ENCODE measurements at regions not wholly inside any gene's neighbourhood (a gene's known extent, or its start where the extent isn't known, plus 50 kb on each side); places are given as distances from the start of the nearest gene placed in this dataset.

DNA sequence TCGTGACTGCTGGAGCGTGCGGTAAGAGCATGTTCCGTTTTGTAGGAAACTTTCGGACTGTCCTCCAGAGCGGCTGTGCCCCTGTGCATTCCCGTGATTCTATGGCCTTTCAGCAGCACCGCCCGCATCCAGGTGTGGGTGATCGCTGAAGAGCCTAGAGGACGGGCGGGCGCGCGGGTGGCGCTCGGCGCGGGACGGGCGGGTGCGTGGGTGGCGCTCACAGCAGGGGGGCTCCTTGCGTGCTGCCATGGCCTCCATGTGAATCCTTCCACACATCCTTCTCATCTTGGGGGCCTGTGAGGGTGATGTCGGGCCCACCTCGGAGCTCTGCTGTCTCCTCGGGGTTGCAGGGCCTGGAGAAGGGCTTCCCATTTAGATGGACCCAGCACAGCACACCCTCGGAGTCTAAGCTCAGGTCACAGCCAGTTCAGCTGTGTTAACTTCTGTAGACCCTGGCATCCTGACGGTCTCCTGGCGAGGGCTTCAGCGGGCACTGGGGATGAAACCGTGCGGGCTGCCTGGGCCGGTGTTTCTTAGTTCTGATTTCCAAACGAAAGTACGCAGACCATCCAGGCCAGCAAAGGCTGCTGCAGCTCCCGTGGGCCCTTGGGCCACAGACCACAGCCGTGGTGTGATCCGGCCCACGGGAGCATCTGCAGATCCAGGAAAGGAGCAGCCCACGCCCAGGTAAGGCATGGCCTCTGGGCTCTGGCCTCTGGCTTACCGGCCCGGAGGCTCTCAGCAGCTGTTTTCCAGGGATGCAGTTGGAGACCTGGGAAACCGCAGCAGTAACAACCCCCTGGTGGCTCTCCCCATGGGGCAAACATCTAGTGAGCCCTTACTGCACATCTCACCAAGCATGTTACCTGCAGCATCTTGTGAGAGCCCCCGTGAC lies 339.4 kb downstream of the FOXL1 start:
- H3K4me3 ChIP-seq = no peak overlapping the region
- no peak overlapping the region for H3K27ac ChIP-seq
- no peak for TF ChIP-seq CTCF (IDR thresholded peaks at IDR 0.05)
- DNase-seq (ENCODE audit: low spot score) = no peak
- no peaks in the 10 kb centered on the region for H3K36me3 ChIP-seq
- no peaks in the 10 kb centered on the region for H3K4me1 ChIP-seq
- peaks cover 0 to 18% of the 10 kb centered on the region in 2 donors for H3K9me3 ChIP-seq
- no peaks in the 10 kb centered on the region for H3K27me3 ChIP-seq

GRCh38 chr16:86918637-86919036 lies 340.3 kb downstream of the FOXL1 start:
- DNase-seq (ENCODE audit: low spot score) = no peak
- no peak for TF ChIP-seq CTCF (IDR thresholded peaks at IDR 0.05)
- Histone ChIP-seq H3K4me3 (no peak overlapping the region), H3K36me3 (no peaks in the 10 kb centered on the region), H3K27me3 (no peaks in the 10 kb centered on the region), H3K4me1 (no peaks in the 10 kb centered on the region), H3K27ac (no peak overlapping the region), H3K9me3 (peaks cover 0 to 18% of the 10 kb centered on the region in 2 donors)

DNA sequence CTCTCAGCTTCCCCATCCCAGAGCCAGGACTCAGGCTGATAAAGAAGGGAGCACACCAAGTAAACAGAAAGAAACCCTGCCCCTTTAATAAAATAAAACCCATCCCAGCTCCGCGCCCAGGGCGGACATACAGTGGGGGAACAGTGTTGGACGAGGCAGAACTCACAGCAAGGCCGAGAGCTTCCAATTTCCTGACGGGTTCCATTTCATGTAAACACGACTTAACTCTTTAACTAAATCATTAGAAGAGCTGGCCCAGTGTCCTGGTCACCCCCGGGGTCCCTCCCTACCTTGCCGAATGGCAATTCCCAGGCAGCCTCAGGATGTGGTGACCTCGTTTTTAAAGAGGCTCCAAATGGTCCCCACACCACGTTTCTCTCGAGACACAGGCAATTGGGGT lies 340.7 kb downstream of the FOXL1 start:
- H3K36me3 ChIP-seq = no peaks in the 10 kb centered on the region
- H3K27me3 ChIP-seq = no peaks in the 10 kb centered on the region
- no peak overlapping the region for H3K4me3 ChIP-seq
- H3K27ac ChIP-seq = no peak overlapping the region
- DNase-seq (ENCODE audit: low spot score) = no peak
- H3K4me1 ChIP-seq = no peaks in the 10 kb centered on the region
- peaks cover 0 to 18% of the 10 kb centered on the region in 2 donors for H3K9me3 ChIP-seq
- no peak for TF ChIP-seq CTCF (IDR thresholded peaks at IDR 0.05)

- no peak for TF ChIP-seq CTCF (IDR thresholded peaks at IDR 0.05)
- H3K27me3 ChIP-seq = no peaks in the 10 kb centered on the region
- H3K4me1 ChIP-seq = no peaks in the 10 kb centered on the region
- DNase-seq (ENCODE audit: low spot score) = no peak
- no peak overlapping the region for H3K4me3 ChIP-seq
- H3K27ac ChIP-seq = no peak overlapping the region
- no peaks in the 10 kb centered on the region for H3K36me3 ChIP-seq
- H3K9me3 ChIP-seq = peaks cover 0 to 18% of the 10 kb centered on the region in 2 donors
These were observed 341.4 kb downstream of the FOXL1 start for GRCh38 chr16:86919578-86920305.

GRCh38 chr16:86921289-86921688 lies 342.9 kb downstream of the FOXL1 start:
- Histone ChIP-seq H3K4me3 (no peak overlapping the region), H3K27ac (no peak overlapping the region), H3K27me3 (no peaks in the 10 kb centered on the region), H3K4me1 (no peaks in the 10 kb centered on the region), H3K9me3 (peaks cover 0 to 18% of the 10 kb centered on the region in 2 donors), H3K36me3 (no peaks in the 10 kb centered on the region)
- TF ChIP-seq CTCF (IDR thresholded peaks at IDR 0.05) = no peak
- DNase-seq (ENCODE audit: low spot score) = no peak
